GM19025 (cell line): ENCODE measurements at regions not wholly inside any gene's neighbourhood (a gene's known extent, or its start where the extent isn't known, plus 50 kb on each side); places are given as distances from the start of the nearest gene placed in this dataset.
"Not testable (repeated sequence)": the region's sequence is repeated elsewhere in the genome, so short reads cannot be mapped to it uniquely, and the experiment has no call there.

Experiments used
- ATAC-seq: cut with Tn5 transposase; IDR thresholded peaks from one replicate; pipeline ENCODE4 v1.9.1; 2021; ENCODE audit warnings: mild to moderate bottlenecking, low read depth, moderate library complexity; ENCODE audit not compliant: unreplicated experiment

GRCh38 chr7:52620849-52621248, 414.6 kb upstream of the POM121L12 start:
- ATAC-seq, result no peak

- ATAC-seq, result no peak
Measured at GRCh38 chr7:52616552-52616951, 418.9 kb upstream of the POM121L12 start.

DNA sequence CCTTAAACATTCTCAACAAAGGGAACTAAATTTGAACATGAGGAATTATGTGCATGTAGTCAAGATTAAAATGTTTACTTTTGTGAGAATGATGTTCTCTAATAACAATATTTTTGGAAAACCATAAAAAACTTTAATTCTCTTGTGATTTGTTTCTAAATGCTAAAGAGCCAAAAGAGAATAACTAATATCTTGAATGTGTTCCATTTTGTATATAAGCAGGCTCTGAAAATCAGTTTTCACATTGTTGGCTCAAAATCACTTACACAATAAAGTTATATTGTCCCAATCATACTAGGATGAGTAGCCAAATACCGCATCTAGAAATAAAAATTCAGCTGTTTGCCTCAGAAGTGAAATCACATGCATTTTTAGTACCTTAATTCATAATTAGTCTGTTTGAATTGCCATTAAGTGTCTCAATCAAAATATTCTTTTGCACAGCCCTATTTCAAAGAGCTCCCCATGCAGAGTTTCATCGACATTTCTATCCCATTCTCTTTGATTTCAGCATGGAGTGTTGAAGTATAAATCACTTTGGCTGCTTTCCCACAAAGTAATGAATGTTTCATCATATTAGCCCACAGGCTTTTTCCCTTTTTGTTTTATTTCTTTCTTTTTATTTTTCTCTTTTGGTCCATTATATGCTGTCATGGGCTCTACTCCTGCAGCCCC, 420.3 kb upstream of the POM121L12 start:
- ATAC-seq, result no peak

DNA sequence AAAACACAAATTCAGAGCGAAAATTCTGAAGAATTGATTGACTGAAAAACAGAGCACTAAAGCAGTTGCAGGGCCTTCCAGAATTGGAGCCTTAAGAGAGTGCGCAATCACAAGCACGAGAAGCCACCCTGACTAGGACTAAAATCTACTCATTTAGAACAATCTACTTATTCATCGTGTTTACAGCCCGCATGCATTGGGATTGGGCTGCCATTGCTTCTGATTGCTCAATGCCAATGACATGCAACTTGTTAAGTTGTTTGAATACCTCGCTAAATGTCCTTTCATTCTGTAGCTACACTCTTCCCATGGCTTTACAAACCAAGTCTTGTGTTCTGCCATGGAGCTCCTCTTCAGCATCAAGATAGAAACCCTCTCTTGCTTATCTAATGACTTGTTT, 425.9 kb upstream of the POM121L12 start:
- no peak for ATAC-seq

DNA sequence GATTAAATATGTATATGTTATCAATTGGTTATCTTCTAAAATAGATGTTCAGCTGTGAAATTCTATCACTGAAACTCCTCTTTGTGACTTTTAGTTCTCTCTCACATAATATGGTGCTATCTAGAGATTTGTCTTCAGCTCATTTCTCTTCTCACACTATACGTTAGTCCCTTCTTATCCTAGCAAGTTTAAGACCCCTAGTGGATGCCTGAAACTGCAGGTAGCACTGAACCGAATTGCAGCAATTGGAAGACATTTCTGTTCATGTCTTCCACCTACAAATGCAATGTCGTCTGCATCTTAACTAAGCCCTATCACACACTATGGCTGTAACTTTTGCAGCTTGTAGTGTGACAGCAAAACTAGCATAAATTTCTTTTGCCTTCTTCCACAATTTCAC, 442.7 kb upstream of the POM121L12 start:
- no peak for ATAC-seq

DNA sequence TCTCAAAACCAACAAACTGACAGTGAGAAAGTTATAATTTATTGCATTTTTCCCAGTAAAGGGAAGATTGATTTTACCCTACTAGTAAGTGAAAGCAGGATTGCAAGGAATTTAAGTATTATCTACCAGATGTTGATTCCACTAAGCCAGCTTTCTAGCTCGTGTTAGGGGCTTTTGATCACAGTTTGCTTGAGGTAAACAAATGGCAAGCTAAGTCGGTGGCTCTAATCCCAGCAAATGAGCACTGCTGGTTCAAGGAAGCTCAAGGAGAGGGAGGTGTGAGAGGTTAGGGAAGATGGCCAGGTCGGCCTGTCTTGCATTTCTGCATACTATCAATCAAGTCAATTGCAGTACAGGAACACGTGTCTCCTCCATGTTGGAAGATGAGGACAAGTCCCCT, 448.7 kb upstream of the POM121L12 start:
- no peak for ATAC-seq

- no peak for ATAC-seq
Measured at GRCh38 chr7:52584041-52584440, 451.4 kb upstream of the POM121L12 start.

- ATAC-seq, result not testable (repeated sequence)
Measured at GRCh38 chr7:52573141-52573540, 462.3 kb upstream of the POM121L12 start.

DNA sequence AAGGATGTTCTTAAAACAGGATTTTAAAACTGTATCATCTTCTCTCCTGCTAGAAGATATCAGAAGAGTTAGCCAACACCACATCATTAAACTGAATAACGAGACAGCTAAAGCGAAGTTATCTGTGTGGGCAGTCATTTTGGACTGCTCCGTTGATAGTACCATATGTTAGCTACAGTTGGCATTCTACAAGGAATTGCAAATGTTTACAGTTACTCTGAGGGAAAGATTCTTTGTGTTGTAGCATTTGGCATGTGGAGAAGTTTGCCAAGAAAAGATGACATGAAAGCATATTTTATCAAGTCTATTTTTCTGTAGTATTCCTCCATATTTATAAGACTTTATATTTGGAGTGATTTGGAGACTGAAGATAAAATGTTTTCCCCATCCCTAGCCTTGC, 464.4 kb upstream of the POM121L12 start:
- ATAC-seq, result no peak

- no peak for ATAC-seq
Measured at GRCh38 chr7:52569151-52569550, 466.3 kb upstream of the POM121L12 start.

DNA sequence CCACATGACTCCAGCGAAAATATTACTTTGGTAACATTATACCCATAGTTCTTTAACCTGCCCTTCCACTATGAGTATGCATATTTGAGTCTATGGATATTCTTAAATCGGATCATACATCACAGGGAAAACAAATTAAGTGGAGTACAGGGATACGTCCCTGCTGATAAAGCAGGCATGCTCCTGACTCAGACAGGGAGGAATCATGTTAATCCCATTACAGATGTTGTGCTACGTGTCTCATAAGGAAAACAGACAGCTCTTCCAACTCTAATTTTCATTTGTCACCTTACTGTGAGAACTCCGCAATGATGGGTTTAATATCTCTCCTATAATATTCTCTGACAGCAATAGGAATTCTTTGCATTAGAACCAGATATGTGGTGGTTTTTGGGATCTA, 469.5 kb upstream of the POM121L12 start:
- no peak for ATAC-seq

GRCh38 chr7:52555805-52556204, 479.6 kb upstream of the POM121L12 start:
- ATAC-seq, result no peak

GRCh38 chr7:52547308-52547910, 488.0 kb upstream of the POM121L12 start:
- ATAC-seq, result no peak

DNA sequence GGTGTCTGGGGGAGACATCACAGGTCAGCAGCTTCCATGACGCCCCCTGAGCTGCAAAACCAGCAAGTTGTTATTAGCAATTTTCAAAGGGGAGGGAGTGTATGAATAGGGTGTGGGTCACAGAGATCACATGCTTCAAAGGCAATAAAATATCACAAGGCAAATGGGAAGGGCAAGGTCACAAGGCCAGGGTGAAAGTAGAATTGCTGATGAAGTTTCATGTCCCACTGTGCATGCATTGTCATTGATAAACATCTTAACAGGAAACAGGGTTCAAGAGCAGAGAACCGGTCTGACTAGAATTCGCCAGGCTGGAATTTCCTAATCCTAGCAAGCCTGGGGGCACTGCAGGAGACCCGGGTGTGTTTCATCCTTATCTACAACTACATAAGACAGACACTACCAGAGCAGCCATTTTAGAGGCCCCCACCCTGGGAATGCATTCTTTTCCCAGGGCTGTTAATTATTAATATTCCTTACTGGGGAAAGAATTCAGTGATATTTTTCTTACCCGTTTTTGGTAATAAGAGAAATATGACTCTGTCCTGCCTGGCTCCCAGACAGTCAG, 494.2 kb upstream of the POM121L12 start:
- not testable (repeated sequence) for ATAC-seq

DNA sequence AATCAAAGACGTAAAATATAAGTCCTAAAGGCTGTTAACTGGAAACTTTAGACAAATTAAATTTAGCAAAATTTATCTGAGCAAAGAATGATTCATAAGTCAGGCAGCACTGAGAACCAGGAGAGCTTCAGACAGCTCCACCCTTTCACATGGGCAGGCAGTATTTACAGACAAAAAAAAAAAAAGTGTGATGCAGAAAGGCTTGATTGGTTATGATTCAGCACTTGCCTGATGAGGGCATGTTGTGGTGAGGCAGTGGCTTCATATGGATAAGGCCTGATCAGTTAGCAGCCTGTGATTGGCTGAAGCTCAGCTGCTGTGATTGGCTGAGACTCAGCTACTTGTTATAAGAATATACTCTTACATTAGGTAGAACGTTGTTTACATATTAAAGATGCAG, 495.4 kb upstream of the POM121L12 start:
- ATAC-seq, result no peak

- no peak for ATAC-seq
Measured at GRCh38 chr7:52539414-52539813, 496.0 kb upstream of the POM121L12 start.

DNA sequence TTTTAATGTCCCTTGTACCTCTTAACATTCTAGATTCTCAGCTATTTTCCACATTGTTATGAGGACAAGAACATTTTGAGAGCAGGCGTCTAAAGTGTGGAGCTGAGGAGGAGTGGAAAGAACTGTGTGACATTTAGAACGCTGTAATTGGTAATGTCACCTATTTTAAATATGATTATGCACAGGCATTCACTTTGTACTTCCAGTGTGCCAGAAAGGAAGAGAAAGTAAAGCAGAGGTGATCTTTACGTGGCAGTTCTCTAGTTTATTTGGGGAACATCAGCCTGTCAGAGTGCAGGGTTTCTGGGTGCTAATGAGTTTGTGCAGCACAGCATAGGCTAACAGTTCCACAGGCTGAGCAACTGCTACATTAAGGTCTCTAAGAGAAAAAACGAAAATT, 498.4 kb upstream of the POM121L12 start:
- no peak for ATAC-seq

- no peak for ATAC-seq
Measured at GRCh38 chr7:52525772-52526341, 509.6 kb upstream of the POM121L12 start.

DNA sequence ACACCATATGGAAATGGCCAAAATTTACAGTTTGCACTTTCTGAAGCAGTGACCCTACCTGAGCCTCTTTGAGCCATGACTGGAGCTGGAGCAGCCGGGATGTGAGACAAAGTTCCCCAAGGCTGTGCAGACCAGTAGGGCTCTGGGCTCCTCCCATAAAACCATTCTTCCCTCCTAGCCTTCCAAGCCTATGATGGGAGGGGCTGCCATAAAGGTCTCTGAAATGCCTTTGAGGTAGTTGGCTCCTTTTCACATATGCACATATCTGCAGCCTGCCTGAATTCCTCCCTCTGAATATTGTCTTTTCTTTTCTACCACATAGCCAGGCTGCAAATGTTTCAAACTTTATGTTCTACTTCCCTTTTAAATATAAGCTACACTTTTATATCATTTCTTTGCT, 516.6 kb upstream of the POM121L12 start:
- no peak for ATAC-seq

DNA sequence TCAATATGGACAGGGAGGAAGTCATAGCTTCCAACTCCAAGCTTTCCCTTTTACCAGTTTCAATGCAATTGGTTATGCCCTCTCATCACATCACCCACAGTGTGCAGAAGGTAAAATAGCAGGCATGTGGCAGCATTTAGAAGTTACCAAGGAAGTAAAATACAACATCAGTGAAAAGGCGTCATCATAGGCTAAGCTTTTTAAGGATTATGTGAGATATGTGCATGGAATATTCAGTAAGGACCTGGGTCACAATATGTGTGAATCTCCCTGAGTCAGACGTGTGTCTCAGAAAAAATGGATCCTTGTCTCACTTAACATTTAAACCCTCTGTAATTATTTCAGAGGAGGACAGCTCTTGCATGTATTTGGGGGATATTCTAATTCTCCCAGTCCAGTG, 522.8 kb upstream of the POM121L12 start:
- no peak for ATAC-seq

GRCh38 chr7:52507546-52508255, 527.7 kb upstream of the POM121L12 start:
- no peak for ATAC-seq
